ENCODE measurements at regions not wholly inside any gene's neighbourhood (a gene's known extent, or its start where the extent isn't known, plus 50 kb on each side); places are given as distances from the start of the nearest gene placed in this dataset.

DNA sequence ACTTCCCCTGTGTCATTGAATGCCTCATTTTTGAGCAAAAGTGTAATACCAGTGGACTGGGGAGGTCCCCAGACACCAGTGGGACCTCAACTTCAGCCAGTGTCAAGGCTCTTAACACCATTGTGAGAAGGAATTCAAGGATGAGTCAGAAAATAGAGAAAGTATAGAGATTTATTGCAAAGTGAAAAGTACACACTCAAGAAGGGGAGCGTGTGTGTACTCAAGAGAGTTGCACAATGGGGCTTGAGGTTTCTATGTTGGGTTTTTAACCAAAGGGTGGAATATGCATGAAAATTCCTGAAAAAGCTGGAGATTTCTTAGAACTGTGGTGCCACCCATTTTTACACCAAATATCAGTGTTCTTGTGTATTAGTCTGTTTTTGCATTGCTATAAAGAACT, 81.9 kb downstream of the ADCYAP1 start:
- TF ChIP-seq JUN (CRISPR knock-in tag; IDR thresholded peaks at IDR 0.05) (no peak), ESRRA (CRISPR knock-in tag; IDR thresholded peaks at IDR 0.05; ENCODE audit: borderline replicate concordance) (no peak), NR1H2 (CRISPR knock-in tag; IDR thresholded peaks at IDR 0.05) (no peak), IRF2 (CRISPR knock-in tag; IDR thresholded peaks at IDR 0.05; ENCODE audit: borderline replicate concordance, low read depth) (no peak)
- TF ChIP-seq, protein P1, sequence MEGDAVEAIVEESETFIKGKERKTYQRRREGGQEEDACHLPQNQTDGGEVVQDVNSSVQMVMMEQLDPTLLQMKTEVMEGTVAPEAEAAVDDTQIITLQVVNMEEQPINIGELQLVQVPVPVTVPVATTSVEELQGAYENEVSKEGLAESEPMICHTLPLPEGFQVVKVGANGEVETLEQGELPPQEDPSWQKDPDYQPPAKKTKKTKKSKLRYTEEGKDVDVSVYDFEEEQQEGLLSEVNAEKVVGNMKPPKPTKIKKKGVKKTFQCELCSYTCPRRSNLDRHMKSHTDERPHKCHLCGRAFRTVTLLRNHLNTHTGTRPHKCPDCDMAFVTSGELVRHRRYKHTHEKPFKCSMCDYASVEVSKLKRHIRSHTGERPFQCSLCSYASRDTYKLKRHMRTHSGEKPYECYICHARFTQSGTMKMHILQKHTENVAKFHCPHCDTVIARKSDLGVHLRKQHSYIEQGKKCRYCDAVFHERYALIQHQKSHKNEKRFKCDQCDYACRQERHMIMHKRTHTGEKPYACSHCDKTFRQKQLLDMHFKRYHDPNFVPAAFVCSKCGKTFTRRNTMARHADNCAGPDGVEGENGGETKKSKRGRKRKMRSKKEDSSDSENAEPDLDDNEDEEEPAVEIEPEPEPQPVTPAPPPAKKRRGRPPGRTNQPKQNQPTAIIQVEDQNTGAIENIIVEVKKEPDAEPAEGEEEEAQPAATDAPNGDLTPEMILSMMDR (IDR thresholded peaks at IDR 0.05) = no peak

All from WTC11 (cell line).